Subcutaneous abdominal adipose tissue (tissue), 5 donors: ENCODE measurements at regions not wholly inside any gene's neighbourhood (a gene's known extent, or its start where the extent isn't known, plus 50 kb on each side); places are given as distances from the start of the nearest gene placed in this dataset.

Source experiments
- H3K27ac ChIP-seq: one replicate; pipeline ENCODE4 v1.7.0; 2013; ENCODE audit warnings: low read depth, mild to moderate bottlenecking, inconsistent platforms, low read length, moderate library complexity
- H3K27me3 ChIP-seq, 5 donors: one replicate each; pipeline ENCODE4 v1.7.0; 2013; ENCODE audit warnings: low read length in 5 of 5, inconsistent platforms in 1 of 5; ENCODE audit not compliant: control insufficient read depth in 5 of 5, insufficient read depth in 4 of 5
- H3K36me3 ChIP-seq, 5 donors: one replicate each; pipeline ENCODE4 v1.7.0; 2013; ENCODE audit warnings: low read length in 5 of 5; ENCODE audit not compliant: control insufficient read depth in 5 of 5, insufficient read depth in 5 of 5
- H3K4me1 ChIP-seq, 5 donors: one replicate each; pipeline ENCODE4 v1.7.0; 2013; ENCODE audit warnings: low read length in 5 of 5, mild to moderate bottlenecking in 3 of 5, moderate library complexity in 1 of 5; ENCODE audit not compliant: control insufficient read depth in 5 of 5, insufficient read depth in 5 of 5
- H3K4me3 ChIP-seq, 5 donors: one replicate each; pipeline ENCODE4 v1.7.0; 2013; ENCODE audit warnings: low read length in 5 of 5, low read depth in 1 of 5
- H3K9ac ChIP-seq, 5 donors: one replicate each; pipeline ENCODE4 v1.7.0; 2013; ENCODE audit warnings: low read length in 5 of 5, mild to moderate bottlenecking in 4 of 5, moderate library complexity in 3 of 5
- H3K9me3 ChIP-seq, 5 donors: one replicate each; pipeline ENCODE4 v1.7.0; 2013; ENCODE audit warnings: low read length in 5 of 5; ENCODE audit not compliant: control insufficient read depth in 5 of 5
- donor health status: healthy.
- donor health status: healthy.
- donor health status: healthy.
- donor health status: healthy.
- donor health status: healthy.

- Histone ChIP-seq H3K4me1 (peaks cover 0 to 30% (median 20%) of the 10 kb centered on the region in 5 donors), H3K27ac (no peak overlapping the region), H3K9me3 (no peaks in the 10 kb centered on the region), H3K36me3 (no peaks in the 10 kb centered on the region), H3K9ac (no peak overlapping the region), H3K27me3 (peaks cover 4 to 40% (median 7%) of the 10 kb centered on the region in 5 donors), H3K4me3 (no peak overlapping the region)
Observed at GRCh38 chr16:86219655-86220445, 290.5 kb upstream of the FOXF1 start.

- no peak overlapping the region for H3K9ac ChIP-seq
- no peak overlapping the region for H3K4me3 ChIP-seq
- H3K27ac ChIP-seq: no peak overlapping the region
- no peaks in the 10 kb centered on the region for H3K36me3 ChIP-seq
- H3K4me1 ChIP-seq: peaks cover 0 to 25% (median 17%) of the 10 kb centered on the region in 5 donors
- peaks cover 4 to 40% (median 7%) of the 10 kb centered on the region in 5 donors for H3K27me3 ChIP-seq
- H3K9me3 ChIP-seq: no peaks in the 10 kb centered on the region
Observed at GRCh38 chr16:86220561-86220960, 289.8 kb upstream of the FOXF1 start.

- Histone ChIP-seq H3K27ac (no peak overlapping the region), H3K9me3 (no peaks in the 10 kb centered on the region), H3K4me3 (no peak overlapping the region), H3K9ac (no peak overlapping the region), H3K4me1 (peaks cover 0 to 21% (median 17%) of the 10 kb centered on the region in 5 donors), H3K27me3 (peaks cover 4 to 40% (median 7%) of the 10 kb centered on the region in 5 donors), H3K36me3 (no peaks in the 10 kb centered on the region)
Observed at GRCh38 chr16:86221085-86221484, 289.2 kb upstream of the FOXF1 start.

GRCh38 chr16:86222547-86222946 lies 287.8 kb upstream of the FOXF1 start:
- H3K4me1 ChIP-seq: peaks cover 0 to 17% (median 10%) of the 10 kb centered on the region in 5 donors
- peaks cover 6 to 40% (median 9%) of the 10 kb centered on the region in 5 donors for H3K27me3 ChIP-seq
- H3K36me3 ChIP-seq: no peaks in the 10 kb centered on the region
- no peaks in the 10 kb centered on the region for H3K9me3 ChIP-seq
- H3K9ac ChIP-seq: no peak overlapping the region
- H3K27ac ChIP-seq: no peak overlapping the region
- no peak overlapping the region for H3K4me3 ChIP-seq

GRCh38 chr16:86222965-86223551 lies 287.3 kb upstream of the FOXF1 start:
- H3K27ac ChIP-seq: no peak overlapping the region
- H3K4me3 ChIP-seq: no peak overlapping the region

GRCh38 chr16:86224126-86224525 lies 286.2 kb upstream of the FOXF1 start:
- no peak overlapping the region for H3K4me3 ChIP-seq
- no peaks in the 10 kb centered on the region for H3K36me3 ChIP-seq
- no peak overlapping the region for H3K27ac ChIP-seq
- H3K27me3 ChIP-seq: peaks cover 4 to 46% (median 13%) of the 10 kb centered on the region in 5 donors
- H3K4me1 ChIP-seq: peaks cover 0 to 17% (median 10%) of the 10 kb centered on the region in 5 donors
- H3K9ac ChIP-seq: no peak overlapping the region
- H3K9me3 ChIP-seq: no peaks in the 10 kb centered on the region

More at GRCh38 chr16:86222965-86223551, 287.3 kb upstream of the FOXF1 start:
- peaks cover 0 to 17% (median 10%) of the 10 kb centered on the region in 5 donors for H3K4me1 ChIP-seq
- no peaks in the 10 kb centered on the region for H3K36me3 ChIP-seq
- no peaks in the 10 kb centered on the region for H3K9me3 ChIP-seq
- no peak overlapping the region for H3K9ac ChIP-seq
- H3K27me3 ChIP-seq: peaks cover 4 to 43% (median 13%) of the 10 kb centered on the region in 5 donors

GRCh38 chr16:86224629-86225028 lies 285.7 kb upstream of the FOXF1 start:
- Histone ChIP-seq H3K9ac (no peak overlapping the region), H3K4me3 (no peak overlapping the region), H3K36me3 (no peaks in the 10 kb centered on the region), H3K27ac (no peak overlapping the region), H3K9me3 (no peaks in the 10 kb centered on the region), H3K4me1 (peaks cover 0 to 17% (median 10%) of the 10 kb centered on the region in 5 donors), H3K27me3 (peaks cover 4 to 42% (median 13%) of the 10 kb centered on the region in 5 donors)

- H3K9ac ChIP-seq: no peak overlapping the region
- H3K27ac ChIP-seq: no peak overlapping the region
- H3K4me3 ChIP-seq: no peak overlapping the region
- peaks cover 0 to 13% (median 10%) of the 10 kb centered on the region in 5 donors for H3K4me1 ChIP-seq
- no peaks in the 10 kb centered on the region for H3K9me3 ChIP-seq
- H3K36me3 ChIP-seq: no peaks in the 10 kb centered on the region
- peaks cover 4 to 45% (median 15%) of the 10 kb centered on the region in 5 donors for H3K27me3 ChIP-seq
Observed at GRCh38 chr16:86225905-86226371, 284.4 kb upstream of the FOXF1 start.

GRCh38 chr16:86227041-86227440 lies 283.3 kb upstream of the FOXF1 start:
- H3K27me3 ChIP-seq: peaks cover 4 to 40% (median 15%) of the 10 kb centered on the region in 5 donors
- H3K4me1 ChIP-seq: peaks cover 0 to 13% (median 11%) of the 10 kb centered on the region in 5 donors
- H3K9me3 ChIP-seq: no peaks in the 10 kb centered on the region

GRCh38 chr16:86227801-86228200 lies 282.5 kb upstream of the FOXF1 start:
- Histone ChIP-seq H3K4me3 (no peak overlapping the region), H3K4me1 (peaks cover 0 to 9% (median 7%) of the 10 kb centered on the region in 5 donors), H3K27ac (no peak overlapping the region), H3K9ac (no peak overlapping the region), H3K36me3 (no peaks in the 10 kb centered on the region), H3K9me3 (peaks cover 0 to under 1% (median 0%) of the 10 kb centered on the region in 5 donors), H3K27me3 (peaks cover 4 to 34% (median 15%) of the 10 kb centered on the region in 5 donors)

More at GRCh38 chr16:86227041-86227440, 283.3 kb upstream of the FOXF1 start:
- Histone ChIP-seq H3K4me3 (no peak overlapping the region), H3K9ac (no peak overlapping the region), H3K27ac (no peak overlapping the region), H3K36me3 (no peaks in the 10 kb centered on the region)
